Fibroblast of peridontal ligament (primary cell): ENCODE measurements at regions not wholly inside any gene's neighbourhood (a gene's known extent, or its start where the extent isn't known, plus 50 kb on each side); places are given as distances from the start of the nearest gene placed in this dataset.

Source experiments
- DNase-seq: peaks from one replicate; pipeline ENCODE4 v3.0.0-alpha.2; 2010; ENCODE audit errors: extremely low read depth

DNA sequence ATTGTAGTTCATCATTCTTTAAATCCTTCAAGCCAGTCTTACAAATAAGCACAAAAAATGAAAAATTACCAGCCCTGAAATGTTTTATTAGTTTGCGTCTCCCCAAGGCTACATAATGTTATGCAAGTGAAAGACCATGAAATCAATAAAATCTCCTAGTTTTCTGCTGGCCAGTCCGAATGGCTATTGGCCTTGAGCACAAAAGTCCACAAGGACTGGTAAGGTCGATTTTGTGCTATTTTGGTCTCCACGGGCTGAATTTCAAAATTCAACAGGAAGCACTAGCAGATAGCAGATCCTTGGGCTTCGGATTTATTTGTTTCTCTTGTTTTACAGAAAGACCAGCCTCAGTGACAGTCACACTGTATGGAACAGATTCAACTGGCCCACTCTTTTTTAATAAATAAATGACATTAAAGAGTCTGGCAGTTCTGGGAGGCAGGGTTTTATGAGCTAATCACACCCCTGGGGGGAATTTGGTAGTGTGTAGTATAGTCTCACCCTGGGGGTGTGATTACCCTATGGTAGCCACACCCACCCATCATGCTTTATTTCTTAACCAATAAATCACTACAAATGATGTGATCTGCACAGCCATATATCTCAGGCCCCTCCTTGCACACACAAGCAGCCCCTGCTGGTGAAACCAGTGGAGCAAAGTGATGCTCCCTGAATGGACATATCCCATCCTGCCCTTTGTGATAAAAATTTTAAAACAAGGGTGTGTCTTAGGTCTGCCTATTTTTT is 51.1 kb upstream of the TMEM33 start:
- no peak for DNase-seq

DNA sequence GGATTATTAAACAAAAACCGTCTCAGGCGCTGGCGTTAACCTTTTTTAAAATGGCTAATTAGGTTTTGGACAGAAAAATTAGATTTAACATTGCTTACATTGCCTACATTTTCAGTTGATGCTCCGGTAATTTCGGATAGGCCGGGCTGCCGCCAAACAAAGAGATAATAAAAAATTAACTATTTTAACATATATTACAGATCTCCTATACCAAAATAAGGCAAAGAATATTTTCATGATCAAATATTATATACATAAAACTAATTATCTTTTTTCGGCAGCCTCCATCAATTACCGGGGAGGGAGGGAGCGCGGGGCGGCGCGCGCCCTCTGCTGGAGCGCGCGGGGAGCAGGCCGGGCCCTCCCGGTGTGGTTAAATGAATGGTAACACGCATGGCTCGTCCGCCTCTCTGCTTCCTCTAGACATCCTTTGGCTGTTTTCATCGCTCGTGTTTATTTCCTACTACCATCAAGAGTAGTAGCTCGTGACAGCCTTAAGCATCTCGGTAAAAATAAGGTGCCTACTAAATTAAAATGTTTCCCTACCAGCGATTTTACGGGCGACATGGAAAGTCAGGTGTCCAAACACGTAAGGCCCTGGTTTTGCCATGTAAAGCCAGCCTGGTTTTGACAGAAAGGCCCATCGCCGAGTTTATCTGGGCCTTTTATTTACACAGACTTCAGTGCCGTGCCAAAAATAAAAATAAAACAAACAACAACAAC is 52.4 kb upstream of the TMEM33 start:
- DNase-seq: peak; percentile 27

GRCh38 chr4:41881981-41882624 is 53.1 kb upstream of the TMEM33 start:
- DNase-seq: no peak

DNA sequence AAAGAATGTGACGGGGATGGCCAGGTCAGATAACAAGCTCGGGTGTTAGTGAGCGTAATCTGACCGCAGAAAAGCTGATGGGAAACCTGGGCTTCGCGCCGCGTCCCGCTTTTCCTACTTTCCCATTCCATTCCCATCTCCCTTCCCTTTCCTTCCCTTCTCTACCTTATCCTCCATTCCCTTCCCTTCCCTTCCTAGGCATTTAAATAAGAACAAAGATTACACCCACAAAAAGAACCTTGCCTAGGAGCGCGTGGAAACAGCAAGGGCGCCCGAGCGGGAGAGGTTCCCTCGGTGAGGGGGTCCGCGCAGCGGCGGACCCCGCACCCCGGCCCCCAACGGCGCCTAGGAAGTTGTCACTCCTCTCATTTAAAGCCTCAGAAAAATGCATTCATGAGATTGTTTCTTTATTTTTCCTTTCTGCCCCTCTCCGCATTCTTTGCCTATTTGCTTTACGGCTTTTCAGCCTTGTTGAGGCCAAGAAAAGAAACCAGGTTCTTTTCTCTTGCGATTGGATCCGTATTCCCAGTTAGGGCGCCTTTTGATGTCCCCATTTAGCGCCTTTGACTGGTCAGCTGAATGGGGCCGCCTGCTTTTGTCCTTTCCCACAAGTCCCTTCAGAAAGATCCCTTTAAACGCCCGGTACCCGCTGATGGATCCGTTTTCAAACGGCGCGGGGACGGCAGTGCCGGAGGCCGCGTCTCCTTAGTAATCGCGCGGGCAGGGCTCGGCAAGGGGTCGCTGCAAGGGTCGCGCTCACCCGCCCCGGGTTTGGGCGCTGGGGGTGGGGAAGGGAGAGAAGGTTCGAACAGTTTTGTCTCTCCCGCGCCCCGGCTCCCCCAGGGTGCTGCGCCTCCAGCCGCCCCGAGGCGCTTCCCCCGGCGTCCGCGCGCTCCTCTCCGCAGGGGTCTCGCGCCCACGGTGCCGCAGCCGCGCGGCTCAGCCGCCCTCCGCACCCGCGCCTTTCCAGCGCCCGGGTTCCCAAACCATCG is 54.1 kb upstream of the TMEM33 start:
- peak; percentile 11 for DNase-seq

DNA sequence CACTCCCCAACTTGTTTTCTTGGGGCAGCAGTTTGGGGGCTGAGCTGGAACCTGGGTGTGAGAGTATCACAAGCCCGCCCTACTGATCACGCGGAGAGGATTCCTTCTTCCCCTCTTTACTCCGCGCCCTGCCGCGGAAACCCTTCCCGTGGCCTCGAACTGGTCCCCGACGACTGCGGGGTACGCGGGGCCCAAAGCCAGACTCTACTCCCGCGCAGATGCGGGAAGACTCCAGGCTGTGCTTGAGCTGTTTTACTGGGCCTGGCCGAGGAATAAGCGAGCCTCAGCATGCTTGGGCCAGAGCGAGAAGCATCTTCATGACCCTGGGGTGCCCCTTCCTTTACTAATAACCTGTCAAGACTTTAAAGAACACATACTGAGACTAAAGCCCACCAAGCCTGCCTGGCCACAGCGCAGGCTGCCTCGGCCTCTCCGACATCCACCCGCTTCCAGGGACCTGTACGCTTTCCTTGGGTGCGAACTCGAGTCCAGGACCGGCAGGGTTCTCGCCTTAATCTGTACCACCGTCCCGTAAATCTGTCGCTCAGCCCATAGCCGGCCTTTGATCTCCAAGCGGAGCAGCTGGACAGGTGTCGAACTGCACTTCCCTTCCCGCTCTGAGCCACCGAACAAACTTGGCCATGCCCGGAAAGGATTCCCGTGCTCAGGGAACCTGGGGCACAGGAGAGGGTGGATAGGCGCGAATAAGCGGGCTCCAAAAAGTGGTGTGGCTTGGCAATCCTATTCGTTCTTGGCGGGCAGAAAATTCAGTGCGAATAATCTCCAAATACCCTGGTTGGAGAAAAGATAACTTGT is 55.0 kb upstream of the TMEM33 start:
- no peak for DNase-seq

DNA sequence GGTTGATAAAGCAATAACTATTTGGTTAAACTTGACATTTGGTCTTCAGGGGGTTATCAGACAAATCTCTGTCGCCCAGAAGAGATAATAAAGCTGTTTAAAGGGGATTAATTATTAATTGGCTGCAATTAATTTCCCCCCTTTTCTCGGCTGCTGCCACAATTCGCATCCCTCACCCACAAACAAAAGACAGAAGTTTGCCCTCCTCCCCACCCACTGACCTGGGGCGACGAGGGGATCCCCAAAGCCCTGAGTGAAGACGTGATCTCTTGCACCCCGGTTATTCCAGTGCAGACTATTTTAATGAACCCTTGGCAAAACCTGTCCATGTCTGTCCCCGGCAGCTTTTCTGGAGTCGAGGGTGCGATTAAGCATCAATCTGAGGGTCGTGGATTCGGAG is 55.7 kb upstream of the TMEM33 start:
- DNase-seq: no peak

GRCh38 chr4:41878991-41879491 is 56.2 kb upstream of the TMEM33 start:
- DNase-seq: no peak

DNA sequence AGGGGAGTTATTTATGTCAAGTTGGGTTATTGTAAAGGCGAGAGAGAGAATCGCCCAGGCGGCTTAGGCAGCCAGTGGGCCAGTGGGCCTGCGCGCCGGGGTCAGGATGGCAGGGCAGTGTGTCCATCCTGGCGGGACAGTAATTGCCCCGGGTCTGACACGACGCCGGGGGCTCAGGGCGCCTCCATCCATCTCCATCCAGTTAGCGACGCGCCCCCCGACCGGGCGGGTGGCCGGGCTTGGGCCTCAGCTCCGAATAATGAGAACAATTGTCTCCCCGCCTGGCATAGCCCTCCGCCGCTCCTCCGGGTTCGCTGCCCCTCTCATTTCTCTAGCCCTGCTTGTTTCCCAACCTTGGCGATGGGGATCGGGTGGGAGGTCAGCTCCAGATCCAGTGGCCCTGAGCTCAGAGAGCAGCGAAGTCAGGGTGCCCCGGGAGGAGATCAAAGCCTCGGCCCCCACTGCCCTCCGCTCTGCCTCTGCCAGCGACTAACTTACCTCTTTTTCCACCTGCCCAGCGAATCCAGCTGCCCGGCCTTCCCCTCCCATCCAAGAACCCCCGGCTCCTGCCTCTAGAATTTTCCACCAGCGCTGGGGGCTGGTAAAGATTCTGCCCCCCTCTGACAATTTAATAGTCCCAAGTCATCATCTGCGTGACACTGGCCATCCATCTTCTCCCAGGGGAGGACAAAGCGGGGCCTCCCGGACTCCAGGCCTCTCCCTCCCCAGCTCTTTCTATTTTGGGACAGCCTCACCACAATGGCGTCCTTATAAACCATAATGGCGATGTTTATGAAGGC is 56.9 kb upstream of the TMEM33 start:
- DNase-seq: no peak

DNA sequence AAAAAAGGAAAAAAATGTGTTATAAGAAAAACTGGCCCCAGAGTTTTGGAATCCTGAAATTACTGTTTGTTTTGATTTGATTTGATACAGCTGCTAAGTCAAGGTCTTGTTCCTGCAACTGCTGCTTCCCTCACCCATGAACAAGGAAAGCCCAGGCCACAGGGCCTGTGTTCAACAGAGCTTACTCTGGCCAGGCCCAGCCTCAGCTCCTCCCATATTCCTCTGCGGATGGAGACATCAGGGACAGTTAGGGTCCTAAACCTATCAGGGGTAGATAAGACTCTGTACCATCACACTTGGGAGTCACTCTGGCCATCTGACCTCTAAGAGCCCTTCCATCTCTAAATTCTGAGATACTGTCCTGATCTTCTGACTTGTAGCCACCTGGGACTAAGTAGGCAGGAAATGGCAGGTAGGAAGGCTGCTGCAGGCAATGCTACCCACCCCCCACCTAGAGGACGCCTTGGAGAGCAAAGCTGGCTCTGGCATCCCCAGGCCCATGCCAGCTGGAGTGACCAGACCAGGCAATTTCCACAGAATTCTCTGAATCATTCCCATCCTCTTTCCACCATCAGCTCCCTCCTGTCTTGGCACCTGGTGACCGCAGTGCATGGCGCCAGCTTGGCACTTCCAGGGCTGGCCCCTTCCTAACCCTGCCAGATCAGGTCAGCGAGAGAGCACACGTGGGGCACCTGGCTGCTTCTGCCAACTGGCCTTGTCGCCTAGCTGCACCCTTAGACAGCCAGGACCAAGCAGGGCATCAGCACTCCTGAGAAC is 58.0 kb upstream of the TMEM33 start:
- DNase-seq: no peak

DNA sequence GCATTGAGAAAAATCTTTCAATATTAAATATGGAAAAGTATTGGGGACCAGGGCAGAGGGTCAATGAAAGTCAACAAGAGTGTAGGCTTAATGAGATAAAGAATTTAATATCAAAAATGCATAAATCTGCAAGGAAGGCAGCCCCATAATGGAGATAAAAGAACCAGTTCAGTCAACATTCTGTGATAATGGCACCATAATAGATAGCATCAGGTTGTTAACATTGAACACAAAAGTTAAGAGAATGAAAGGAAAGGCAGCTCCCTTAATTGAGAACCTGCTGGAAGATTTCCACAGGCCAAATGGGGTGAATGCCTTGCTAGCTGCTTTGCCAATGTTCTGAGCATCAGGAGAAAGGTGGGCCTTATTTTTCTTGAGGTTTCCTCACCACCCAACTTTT is 60.4 kb upstream of the TMEM33 start:
- DNase-seq: no peak

DNA sequence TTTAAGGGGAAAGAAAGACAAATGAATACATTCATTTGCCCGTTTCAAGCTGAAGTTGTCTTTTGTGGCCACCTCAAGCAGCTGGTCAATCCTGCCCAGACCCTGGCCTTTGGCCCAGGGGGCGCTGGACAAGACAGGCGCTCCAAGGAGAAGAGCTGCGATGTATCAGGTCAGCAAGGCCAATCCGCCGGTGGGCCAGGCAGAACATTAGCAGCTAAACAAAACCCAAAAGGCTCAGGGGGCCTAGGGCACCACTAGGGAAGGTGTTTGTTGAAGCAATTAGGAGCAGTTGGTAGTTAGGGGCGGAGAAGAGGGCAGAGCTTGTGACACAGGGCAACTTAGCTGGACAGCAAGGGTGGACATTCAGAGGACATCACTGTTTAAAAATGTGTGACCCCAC is 60.8 kb upstream of the TMEM33 start:
- no peak for DNase-seq

GRCh38 chr4:41873380-41874295 is 61.6 kb upstream of the TMEM33 start:
- no peak for DNase-seq

GRCh38 chr4:41870035-41870434 is 65.2 kb upstream of the TMEM33 start:
- no peak for DNase-seq

GRCh38 chr4:41866799-41867677 is 68.2 kb upstream of the TMEM33 start:
- no peak for DNase-seq

GRCh38 chr4:41865981-41866798 is 69.0 kb upstream of the TMEM33 start:
- no peak for DNase-seq
